HCT116 (cell line): ENCODE measurements at regions not wholly inside any gene's neighbourhood (a gene's known extent, or its start where the extent isn't known, plus 50 kb on each side); places are given as distances from the start of the nearest gene placed in this dataset.

Experiments used
- ATAC-seq: fragments of 200-7000 bp; cut with Tn5 transposase; 2 replicates; pipeline ENCODE4 v1.9.1; 2020; ENCODE audit warnings: mild to moderate bottlenecking, moderate library complexity
- BruUV-seq: library from RNA; stranded (reverse); fragments of 400-500 nt; replicated peaks from 2 replicates; lab custom pipeline; 2021; lab: Mats Ljungman, UMichigan
- CTCF ChIA-PET: fragments of 300-600 bp; sonication (Branson Sonifier 250); formaldehyde crosslinking; loops from one replicate; lab custom pipeline; 2021; ENCODE audit warnings: antibody characterized with exemption; lab: Charles Lee
- POLR2A ChIA-PET: fragments of 300-600, 350-600 bp; sonication (Branson Sonifier 250); formaldehyde crosslinking; loops from one replicate; lab custom pipeline; 2021; ENCODE audit warnings: antibody characterized with exemption; lab: Charles Lee
- RAD21 ChIA-PET, 2 experiments: fragments of 300-600 bp; sonication (Branson Sonifier 250); formaldehyde crosslinking; loops; one replicate each; lab custom pipeline; 2023; ENCODE audit warnings: low total read pairs in 2 of 2; ENCODE audit not compliant: uncharacterized antibody in 2 of 2, unreplicated experiment in 2 of 2, low non-redundant PET in 1 of 2; lab: Charles Lee
- DNase-seq: peaks from one replicate; pipeline ENCODE4 v3.0.0-alpha.2; 2010; ENCODE audit warnings: low read depth, low spot score
- H2AFZ ChIP-seq: fragments of 200-600 bp; shearing (Covaris generic), sonication (generic); 2 replicates; pipeline ENCODE4 v1.6.1; 2017; ENCODE audit warnings: low read depth, mixed run types, mixed read lengths, antibody characterized with exemption, low read length; ENCODE audit not compliant: poor library complexity, severe bottlenecking
- H3K27ac ChIP-seq: 2 replicates; pipeline ENCODE4 v1.5.1; 2012; ENCODE audit warnings: low read depth, low read length
- H3K27me3 ChIP-seq: fragments of 200-600 bp; sonication (generic); 2 replicates; pipeline ENCODE4 v1.6.1; 2016; ENCODE audit warnings: mixed run types, low read length, mixed read lengths; ENCODE audit not compliant: insufficient read depth
- H3K36me3 ChIP-seq, 2 experiments: fragments of 200-500 bp in 1 of 2; fragments of 200-600 bp in 1 of 2; sonication (Bioruptor generic) in 1 of 2; sonication (generic) in 1 of 2; 2 replicates each; pipeline versions ENCODE4 v1.5.1 to v1.6.1; 2014 to 2016; ENCODE audit warnings: low read length in 2 of 2, inconsistent platforms in 1 of 2, mixed read lengths in 1 of 2, mixed run types in 1 of 2; ENCODE audit not compliant: insufficient read depth in 2 of 2, control insufficient read depth in 1 of 2
- H3K4me1 ChIP-seq, 2 experiments: fragments of 200-600 bp in 1 of 2; sonication (generic) in 1 of 2; 2 replicates each; pipeline versions ENCODE4 v1.5.1 to v1.6.1; 2012 to 2017; ENCODE audit warnings: low read length in 2 of 2, inconsistent platforms in 1 of 2, mild to moderate bottlenecking in 1 of 2, mixed read lengths in 1 of 2, mixed run types in 1 of 2, moderate library complexity in 1 of 2; ENCODE audit not compliant: insufficient read depth in 2 of 2, control insufficient read depth in 1 of 2
- H3K4me2 ChIP-seq: fragments of 200-600 bp; sonication (generic); 2 replicates; pipeline ENCODE4 v1.6.1; 2017; ENCODE audit warnings: mixed run types, low read length, mixed read lengths
- H3K4me3 ChIP-seq, 2 experiments: fragments of 200-600 bp in 1 of 2; sonication (generic) in 1 of 2; replicated peaks in 1 of 2; 2 replicates each; pipeline ENCODE4 v1.5.1; 2011 to 2016; ENCODE audit warnings: low read length in 2 of 2, control low read depth in 1 of 2, low read depth in 1 of 2, mild to moderate bottlenecking in 1 of 2, mixed read lengths in 1 of 2, mixed run types in 1 of 2
- H3K79me2 ChIP-seq: fragments of 200-600 bp; sonication (generic); 2 replicates; pipeline ENCODE4 v1.6.1; 2017; ENCODE audit warnings: mild to moderate bottlenecking, mixed run types, low read length, moderate library complexity, mixed read lengths; ENCODE audit not compliant: insufficient read depth
- H3K9ac ChIP-seq: fragments of 200-600 bp; sonication (generic); 2 replicates; pipeline ENCODE4 v1.6.1; 2016; ENCODE audit warnings: low read length, mixed read lengths
- H3K9me2 ChIP-seq: fragments of 200-600 bp; sonication (generic), shearing (Covaris generic); 2 replicates; pipeline ENCODE4 v1.6.1; 2017; ENCODE audit warnings: mixed run types, mild to moderate bottlenecking, moderate library complexity; ENCODE audit not compliant: insufficient read depth
- H3K9me3 ChIP-seq, 2 experiments: fragments of 200-500 bp in 1 of 2; fragments of 200-600 bp in 1 of 2; sonication (Bioruptor generic) in 1 of 2; sonication (generic) in 1 of 2; 2 replicates each; pipeline ENCODE4 v1.6.1; 2014 to 2017; ENCODE audit warnings: low read length in 2 of 2, mixed read lengths in 2 of 2, inconsistent platforms in 1 of 2, low read depth in 1 of 2, mild to moderate bottlenecking in 1 of 2, mixed run types in 1 of 2, moderate library complexity in 1 of 2; ENCODE audit not compliant: control insufficient read depth in 1 of 2, insufficient read depth in 1 of 2
- H4K20me1 ChIP-seq: fragments of 200-600 bp; sonication (generic), shearing (Covaris generic); 2 replicates; pipeline ENCODE4 v1.6.1; 2017; ENCODE audit warnings: mixed run types, mild to moderate bottlenecking, moderate library complexity; ENCODE audit not compliant: insufficient read depth
- EZH2 ChIP-seq: fragments of 200-600 bp; sonication (generic); IDR thresholded peaks from 2 replicates; pipeline ENCODE4 v1.6.1; 2017; ENCODE audit warnings: antibody characterized with exemption, mixed run types
- RAD21 ChIP-seq: IDR thresholded peaks from 2 replicates; pipeline ENCODE4 v1.6.1; 2012; ENCODE audit warnings: low read depth, mild to moderate bottlenecking
- SIN3A ChIP-seq: IDR thresholded peaks from 2 replicates; pipeline ENCODE4 v1.6.1; 2012; ENCODE audit warnings: low read depth
- ZNF274 ChIP-seq: fragments of 200-500 bp; sonication (Bioruptor generic); IDR thresholded peaks from 2 replicates; pipeline ENCODE4 v1.6.1; 2014; ENCODE audit warnings: mild to moderate bottlenecking, low read depth, low read length, inconsistent platforms
- intact Hi-C: fragments of 100-400 bp; cut with micrococcal nuclease; formaldehyde crosslinking; loops from 2 replicates; pipeline ENCODE4 v1.10.0; 2022
- TF ChIP-seq, protein P1 (sequence below), 3 experiments: fragments of 200-600 bp in 1 of 3; sonication (generic) in 1 of 3; IDR thresholded peaks in 2 of 3; conservative IDR thresholded peaks in 1 of 3; 2 replicates each; pipeline ENCODE4 v1.5.1; 2012 to 2017; ENCODE audit warnings: low read depth in 2 of 3, low read length in 2 of 3, antibody characterized with exemption in 1 of 3, borderline replicate concordance in 1 of 3, control low read depth in 1 of 3, mild to moderate bottlenecking in 1 of 3, mixed read lengths in 1 of 3, mixed run types in 1 of 3, moderate library complexity in 1 of 3; ENCODE audit not compliant: insufficient read depth in 1 of 3
- TF ChIP-seq, protein P2 (sequence below): IDR thresholded peaks from 2 replicates; pipeline ENCODE4 v1.6.1; 2012; ENCODE audit warnings: low read depth

DNA sequence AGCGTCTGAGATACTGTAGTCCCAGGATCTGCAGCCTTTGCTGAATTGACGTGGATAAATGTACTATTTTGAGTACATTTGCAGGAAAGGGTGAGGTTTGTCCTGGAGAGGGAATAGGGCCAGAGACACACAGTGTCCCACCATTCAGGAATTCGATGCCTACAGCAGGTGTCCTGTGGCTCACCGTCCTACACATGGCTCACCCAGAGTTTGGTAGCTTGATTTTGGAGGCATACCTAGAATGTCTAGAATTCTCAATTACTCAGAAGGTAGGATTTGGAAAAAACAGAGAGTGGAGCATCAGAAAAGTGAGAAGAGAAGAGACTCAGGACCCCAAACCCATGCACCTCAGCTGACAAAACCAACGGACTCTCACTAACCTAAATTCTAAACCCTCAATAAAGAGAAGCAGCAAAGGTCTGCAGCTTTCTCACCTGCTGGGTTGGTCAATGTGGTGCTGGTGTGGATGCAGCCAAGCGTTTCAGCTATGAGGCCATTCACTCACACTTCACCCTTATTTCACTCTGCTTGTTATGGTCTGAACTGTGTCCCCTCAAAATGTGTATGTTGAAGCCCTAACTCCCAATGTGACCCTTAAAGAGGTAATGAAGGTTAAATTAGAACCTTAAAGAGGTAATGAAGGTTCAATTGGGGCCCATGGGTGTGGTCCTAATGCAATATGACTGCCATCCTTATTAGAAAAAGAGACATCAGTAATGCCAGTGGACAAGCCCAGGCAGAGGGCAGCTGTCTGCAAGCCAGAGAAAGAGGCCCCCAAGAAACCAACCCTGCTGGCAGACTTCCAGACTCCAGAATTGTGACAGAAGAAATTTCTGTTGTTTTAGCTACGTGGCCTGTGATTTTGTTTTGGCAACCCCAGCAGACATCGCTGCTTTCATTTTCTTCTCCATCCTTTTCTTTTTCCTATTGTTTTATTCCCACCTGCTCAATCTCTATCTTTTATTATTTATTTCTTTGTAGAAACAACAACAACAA is 187.8 kb downstream of the SNX19 start:
- no peak for ATAC-seq
- H4K20me1 ChIP-seq, result no peaks in the 10 kb centered on the region
- no peak for TF ChIP-seq SIN3A
- TF ChIP-seq, protein P1, sequence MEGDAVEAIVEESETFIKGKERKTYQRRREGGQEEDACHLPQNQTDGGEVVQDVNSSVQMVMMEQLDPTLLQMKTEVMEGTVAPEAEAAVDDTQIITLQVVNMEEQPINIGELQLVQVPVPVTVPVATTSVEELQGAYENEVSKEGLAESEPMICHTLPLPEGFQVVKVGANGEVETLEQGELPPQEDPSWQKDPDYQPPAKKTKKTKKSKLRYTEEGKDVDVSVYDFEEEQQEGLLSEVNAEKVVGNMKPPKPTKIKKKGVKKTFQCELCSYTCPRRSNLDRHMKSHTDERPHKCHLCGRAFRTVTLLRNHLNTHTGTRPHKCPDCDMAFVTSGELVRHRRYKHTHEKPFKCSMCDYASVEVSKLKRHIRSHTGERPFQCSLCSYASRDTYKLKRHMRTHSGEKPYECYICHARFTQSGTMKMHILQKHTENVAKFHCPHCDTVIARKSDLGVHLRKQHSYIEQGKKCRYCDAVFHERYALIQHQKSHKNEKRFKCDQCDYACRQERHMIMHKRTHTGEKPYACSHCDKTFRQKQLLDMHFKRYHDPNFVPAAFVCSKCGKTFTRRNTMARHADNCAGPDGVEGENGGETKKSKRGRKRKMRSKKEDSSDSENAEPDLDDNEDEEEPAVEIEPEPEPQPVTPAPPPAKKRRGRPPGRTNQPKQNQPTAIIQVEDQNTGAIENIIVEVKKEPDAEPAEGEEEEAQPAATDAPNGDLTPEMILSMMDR (IDR thresholded peaks at IDR 0.05 in 2 of 3, conservative IDR thresholded peaks at IDR 0.05 in 1 of 3; ENCODE audit: borderline replicate concordance in 1 of 3, insufficient read depth in 1 of 3, low read depth in 2 of 3, low read length in 2 of 3), result no peak
- TF ChIP-seq, protein P2, sequence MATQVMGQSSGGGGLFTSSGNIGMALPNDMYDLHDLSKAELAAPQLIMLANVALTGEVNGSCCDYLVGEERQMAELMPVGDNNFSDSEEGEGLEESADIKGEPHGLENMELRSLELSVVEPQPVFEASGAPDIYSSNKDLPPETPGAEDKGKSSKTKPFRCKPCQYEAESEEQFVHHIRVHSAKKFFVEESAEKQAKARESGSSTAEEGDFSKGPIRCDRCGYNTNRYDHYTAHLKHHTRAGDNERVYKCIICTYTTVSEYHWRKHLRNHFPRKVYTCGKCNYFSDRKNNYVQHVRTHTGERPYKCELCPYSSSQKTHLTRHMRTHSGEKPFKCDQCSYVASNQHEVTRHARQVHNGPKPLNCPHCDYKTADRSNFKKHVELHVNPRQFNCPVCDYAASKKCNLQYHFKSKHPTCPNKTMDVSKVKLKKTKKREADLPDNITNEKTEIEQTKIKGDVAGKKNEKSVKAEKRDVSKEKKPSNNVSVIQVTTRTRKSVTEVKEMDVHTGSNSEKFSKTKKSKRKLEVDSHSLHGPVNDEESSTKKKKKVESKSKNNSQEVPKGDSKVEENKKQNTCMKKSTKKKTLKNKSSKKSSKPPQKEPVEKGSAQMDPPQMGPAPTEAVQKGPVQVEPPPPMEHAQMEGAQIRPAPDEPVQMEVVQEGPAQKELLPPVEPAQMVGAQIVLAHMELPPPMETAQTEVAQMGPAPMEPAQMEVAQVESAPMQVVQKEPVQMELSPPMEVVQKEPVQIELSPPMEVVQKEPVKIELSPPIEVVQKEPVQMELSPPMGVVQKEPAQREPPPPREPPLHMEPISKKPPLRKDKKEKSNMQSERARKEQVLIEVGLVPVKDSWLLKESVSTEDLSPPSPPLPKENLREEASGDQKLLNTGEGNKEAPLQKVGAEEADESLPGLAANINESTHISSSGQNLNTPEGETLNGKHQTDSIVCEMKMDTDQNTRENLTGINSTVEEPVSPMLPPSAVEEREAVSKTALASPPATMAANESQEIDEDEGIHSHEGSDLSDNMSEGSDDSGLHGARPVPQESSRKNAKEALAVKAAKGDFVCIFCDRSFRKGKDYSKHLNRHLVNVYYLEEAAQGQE, result no peak
- TF ChIP-seq ZNF274, result no peak
- no peak for TF ChIP-seq EZH2
- no peak for TF ChIP-seq RAD21
- TF ChIP-seq, all 23 proteins: peak for 0
- ChIA-PET RAD21 (no interaction called here), POLR2A (no interaction called here), CTCF (no interaction called here)
- no peaks in the 10 kb centered on the region for H3K36me3 ChIP-seq
- no peaks in the 10 kb centered on the region for H3K4me1 ChIP-seq
- no peaks in the 10 kb centered on the region for H3K9me2 ChIP-seq
- H3K9me3 ChIP-seq, result no peaks in the 10 kb centered on the region
- no peak overlapping the region for H2AFZ ChIP-seq
- BruUV-seq, result no TSS peak
- no peaks in the 10 kb centered on the region for H3K79me2 ChIP-seq
- H3K27ac ChIP-seq, result no peak overlapping the region
- no peak overlapping the region for H3K9ac ChIP-seq
- H3K4me2 ChIP-seq, result no peak overlapping the region
- H3K27me3 ChIP-seq, result peaks cover 5% of the 10 kb centered on the region; the same call in 1 of the 2 replicates
- no peak for DNase-seq
- intact Hi-C loops, result no loop called here
- no peak overlapping the region for H3K4me3 ChIP-seq
